Left ventricle myocardium superior (tissue), 1 donor: ENCODE measurements at regions not wholly inside any gene's neighbourhood (a gene's known extent, or its start where the extent isn't known, plus 50 kb on each side); places are given as distances from the start of the nearest gene placed in this dataset.

Experiments
- ATAC-seq: fragments of 200-7000 bp; cut with Tn5 transposase; one replicate; pipeline ENCODE4 v1.9.1; 2020; ENCODE audit warnings: mild to moderate bottlenecking, moderate library complexity
- DNase-seq: peaks from one replicate; pipeline ENCODE4 v3.0.0-alpha.2; 2020
- intact Hi-C: fragments of 100-400 bp; cut with micrococcal nuclease; formaldehyde crosslinking; loops from one replicate; pipeline ENCODE4 v1.11.0; 2022
- donor health status: DM: no; HTN: yes; CAD: no; lungs with severe emphysema.

GRCh38 chr16:50428742-50429141 is 60.0 kb upstream of the BRD7 start:
- no peak for ATAC-seq
- DNase-seq: no peak
- intact Hi-C loops: no loop called here

GRCh38 chr16:50428116-50428515 is 59.3 kb upstream of the BRD7 start:
- no peak for DNase-seq
- ATAC-seq: no peak
- intact Hi-C loops: no loop called here

GRCh38 chr16:50427107-50427506 is 58.3 kb upstream of the BRD7 start:
- no peak for ATAC-seq
- intact Hi-C loops: no loop called here

GRCh38 chr16:50425648-50426047 is 56.9 kb upstream of the BRD7 start:
- no peak for ATAC-seq
- intact Hi-C loops: no loop called here

More at GRCh38 chr16:50427107-50427506, 58.3 kb upstream of the BRD7 start:
- no peak for DNase-seq

GRCh38 chr16:50425044-50425443 is 56.3 kb upstream of the BRD7 start:
- intact Hi-C loops: no loop called here
- ATAC-seq (no peak), DNase-seq (no peak)

More at GRCh38 chr16:50425648-50426047, 56.9 kb upstream of the BRD7 start:
- no peak for DNase-seq

GRCh38 chr16:50422926-50423325 is 54.1 kb upstream of the BRD7 start:
- no peak for ATAC-seq
- no peak for DNase-seq
- intact Hi-C loops: no loop called here

- intact Hi-C loops: no loop called here
- ATAC-seq: no peak
- no peak for DNase-seq
These were observed 50.3 kb upstream of the BRD7 start for GRCh38 chr16:50419116-50419515.
